ENCODE measurements at regions not wholly inside any gene's neighbourhood (a gene's known extent, or its start where the extent isn't known, plus 50 kb on each side); places are given as distances from the start of the nearest gene placed in this dataset.

- no peak for DNase-seq (ENCODE audit: low spot score)
Observed at GRCh38 chr2:76450024-76450475, 739.3 kb upstream of the GCFC2 start.

GRCh38 chr2:76448956-76449355 lies 738.2 kb upstream of the GCFC2 start:
- no peak for DNase-seq (ENCODE audit: low spot score)

GRCh38 chr2:76447294-76447693 lies 736.6 kb upstream of the GCFC2 start:
- DNase-seq (ENCODE audit: low spot score) = no peak

- DNase-seq (ENCODE audit: low spot score) = no peak
Observed at GRCh38 chr2:76446872-76447271, 736.2 kb upstream of the GCFC2 start.

GRCh38 chr2:76445880-76446279 lies 735.2 kb upstream of the GCFC2 start:
- DNase-seq (ENCODE audit: low spot score) = no peak

GRCh38 chr2:76444732-76445131 lies 734.0 kb upstream of the GCFC2 start:
- no peak for DNase-seq (ENCODE audit: low spot score)

GRCh38 chr2:76437564-76437963 lies 726.8 kb upstream of the GCFC2 start:
- no peak for DNase-seq (ENCODE audit: low spot score)

- DNase-seq (ENCODE audit: low spot score) = no peak
Observed at GRCh38 chr2:76429374-76429773, 718.7 kb upstream of the GCFC2 start.

- no peak for DNase-seq (ENCODE audit: low spot score)
Observed at GRCh38 chr2:76427452-76427851, 716.7 kb upstream of the GCFC2 start.

GRCh38 chr2:76415821-76416220 lies 705.1 kb upstream of the GCFC2 start:
- no peak for DNase-seq (ENCODE audit: low spot score)

GRCh38 chr2:76413436-76413835 lies 702.7 kb upstream of the GCFC2 start:
- DNase-seq (ENCODE audit: low spot score) = no peak

- DNase-seq (ENCODE audit: low spot score) = no peak
Observed at GRCh38 chr2:76406134-76406855, 695.6 kb upstream of the GCFC2 start.

GRCh38 chr2:76393356-76393755 lies 682.6 kb upstream of the GCFC2 start:
- no peak for DNase-seq (ENCODE audit: low spot score)

GRCh38 chr2:76391678-76392077 lies 681.0 kb upstream of the GCFC2 start:
- DNase-seq (ENCODE audit: low spot score) = no peak

- DNase-seq (ENCODE audit: low spot score) = no peak
Observed at GRCh38 chr2:76387294-76387693, 676.6 kb upstream of the GCFC2 start.

- no peak for DNase-seq (ENCODE audit: low spot score)
Observed at GRCh38 chr2:76385943-76386342, 675.2 kb upstream of the GCFC2 start.

- no peak for DNase-seq (ENCODE audit: low spot score)
Observed at GRCh38 chr2:76381624-76382023, 670.9 kb upstream of the GCFC2 start.

- DNase-seq (ENCODE audit: low spot score) = no peak
Observed at GRCh38 chr2:76378140-76378539, 667.4 kb upstream of the GCFC2 start.

GRCh38 chr2:76341439-76341838 lies 630.7 kb upstream of the GCFC2 start:
- DNase-seq (ENCODE audit: low spot score) = no peak

- no peak for DNase-seq (ENCODE audit: low spot score)
Observed at GRCh38 chr2:76332871-76333270, 622.2 kb upstream of the GCFC2 start.

GRCh38 chr2:76330865-76331264 lies 620.1 kb upstream of the GCFC2 start:
- DNase-seq (ENCODE audit: low spot score) = no peak

- DNase-seq (ENCODE audit: low spot score) = no peak
Observed at GRCh38 chr2:76326636-76327035, 615.9 kb upstream of the GCFC2 start.

GRCh38 chr2:76323381-76323780 lies 612.7 kb upstream of the GCFC2 start:
- DNase-seq (ENCODE audit: low spot score) = no peak

GRCh38 chr2:76320716-76321115 lies 610.0 kb upstream of the GCFC2 start:
- no peak for DNase-seq (ENCODE audit: low spot score)

Measured in germinal center (tissue), 1 donor.